Small intestine (tissue), 7 donors: ENCODE measurements at regions not wholly inside any gene's neighbourhood (a gene's known extent, or its start where the extent isn't known, plus 50 kb on each side); places are given as distances from the start of the nearest gene placed in this dataset.
"Not testable (repeated sequence)": the region's sequence is repeated elsewhere in the genome, so short reads cannot be mapped to it uniquely, and the experiment has no call there.

Experiments used
- DNase-seq, 2 donors: peaks; one replicate each; pipeline versions ENCODE4 v3.0.0 to v3.0.0-alpha.2; 2013
- FAIRE-seq: peaks from 2 replicates; lab custom pipeline; 2012; peaks lifted over from hg19 to GRCh38; lab: Jason Lieb, UNC
- H3K27ac ChIP-seq, 3 donors: one replicate each; pipeline ENCODE4 v1.5.1; 2013; ENCODE audit warnings: low read length in 2 of 3, mild to moderate bottlenecking in 2 of 3, control low read depth in 1 of 3, inconsistent platforms in 1 of 3, low read depth in 1 of 3, moderate library complexity in 1 of 3
- H3K27me3 ChIP-seq, 3 donors: one replicate each; pipeline ENCODE4 v1.6.1; 2013; ENCODE audit warnings: low read length in 3 of 3, inconsistent platforms in 1 of 3; ENCODE audit not compliant: control insufficient read depth in 3 of 3, insufficient read depth in 3 of 3
- H3K36me3 ChIP-seq, 3 donors: one replicate each; pipeline ENCODE4 v1.6.1; 2013; ENCODE audit warnings: low read length in 3 of 3, inconsistent platforms in 1 of 3, low read depth in 1 of 3, mild to moderate bottlenecking in 1 of 3, moderate library complexity in 1 of 3; ENCODE audit not compliant: control insufficient read depth in 3 of 3, insufficient read depth in 2 of 3
- H3K4me1 ChIP-seq, 3 donors: one replicate each; pipeline ENCODE4 v1.6.1; 2013; ENCODE audit warnings: low read length in 2 of 3, inconsistent platforms in 1 of 3, low read depth in 1 of 3, mild to moderate bottlenecking in 1 of 3, moderate library complexity in 1 of 3; ENCODE audit not compliant: control insufficient read depth in 3 of 3, insufficient read depth in 2 of 3
- H3K4me3 ChIP-seq, 3 donors: one replicate each; pipeline ENCODE4 v1.5.1; 2013; ENCODE audit warnings: low read length in 3 of 3, control low read depth in 1 of 3, inconsistent platforms in 1 of 3, low read depth in 1 of 3, mild to moderate bottlenecking in 1 of 3, moderate library complexity in 1 of 3
- H3K9me3 ChIP-seq, 2 donors: one replicate each; pipeline ENCODE4 v1.6.1; 2013; ENCODE audit warnings: low read depth in 1 of 2, low read length in 1 of 2; ENCODE audit not compliant: control insufficient read depth in 2 of 2, insufficient read depth in 1 of 2
- WGBS, 3 donors: extraction: QIAGEN DNeasy Blood & Tissue Kit; methylation state at CpG; one replicate each; pipeline ENCODE4 v1.1.7; 2013; 5-methylcytosine and 5-hydroxymethylcytosine counted together
- donor health status: healthy with polysubstance abuse.
- donor health status: control.
- donor health status: control.
- donor health status: Bipolar disorder and iron deficiency.
- donor health status: healthy.

GRCh38 chr12:91483471-91483985, 300.9 kb upstream of the DCN start:
- no peak for DNase-seq
- 83 to 90% (median 86%) methylated on average over 6 of the region's 6 CpGs for WGBS, 3 donors

DNA sequence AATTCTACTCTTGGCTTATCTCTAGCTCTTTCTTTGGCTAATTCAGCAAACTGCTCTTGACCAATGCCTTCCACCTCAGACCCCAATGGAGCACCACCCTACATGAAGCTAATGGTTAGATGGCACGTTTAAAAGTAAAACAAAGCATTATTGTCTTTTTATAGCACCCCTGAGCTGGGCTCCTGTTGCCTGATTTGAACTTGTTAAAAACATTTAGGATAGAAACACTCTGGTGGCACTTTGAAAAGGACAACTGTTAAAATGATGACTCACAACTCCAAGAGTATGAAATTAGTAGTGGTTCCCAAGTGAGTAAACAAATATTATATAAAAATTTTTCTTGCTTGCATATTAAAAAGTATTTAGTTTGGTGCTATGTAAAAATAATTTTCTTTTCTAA, 299.6 kb upstream of the DCN start:
- Histone ChIP-seq H3K27ac (no peak overlapping the region), H3K27me3 (no peaks in the 10 kb centered on the region), H3K36me3 (no peaks in the 10 kb centered on the region), H3K4me3 (no peak overlapping the region), H3K9me3 (peaks cover 0 to 9% of the 10 kb centered on the region in 2 donors), H3K4me1 (no peaks in the 10 kb centered on the region)
- 8 to 61% (median 31%) methylated on average over 1 of the region's 1 CpG for WGBS, 3 donors
- DNase-seq (no peak), FAIRE-seq (no peak)

More at GRCh38 chr12:91483471-91483985, 300.9 kb upstream of the DCN start:
- no peak overlapping the region for H3K4me3 ChIP-seq
- no peaks in the 10 kb centered on the region for H3K27me3 ChIP-seq
- no peaks in the 10 kb centered on the region for H3K4me1 ChIP-seq
- FAIRE-seq = no peak
- peaks cover 0 to 9% of the 10 kb centered on the region in 2 donors for H3K9me3 ChIP-seq
- no peaks in the 10 kb centered on the region for H3K36me3 ChIP-seq
- no peak overlapping the region for H3K27ac ChIP-seq

- Histone ChIP-seq H3K36me3 (no peaks in the 10 kb centered on the region), H3K4me3 (no peak overlapping the region), H3K27ac (no peak overlapping the region), H3K9me3 (no peaks in the 10 kb centered on the region), H3K4me1 (no peaks in the 10 kb centered on the region), H3K27me3 (no peaks in the 10 kb centered on the region)
- FAIRE-seq (peak; percentile 39), DNase-seq (no peak)
- WGBS, 3 donors = 71 to 85% (median 77%) methylated on average over 1 of the region's 1 CpG
Measured at GRCh38 chr12:91478500-91478899, 295.9 kb upstream of the DCN start.

DNA sequence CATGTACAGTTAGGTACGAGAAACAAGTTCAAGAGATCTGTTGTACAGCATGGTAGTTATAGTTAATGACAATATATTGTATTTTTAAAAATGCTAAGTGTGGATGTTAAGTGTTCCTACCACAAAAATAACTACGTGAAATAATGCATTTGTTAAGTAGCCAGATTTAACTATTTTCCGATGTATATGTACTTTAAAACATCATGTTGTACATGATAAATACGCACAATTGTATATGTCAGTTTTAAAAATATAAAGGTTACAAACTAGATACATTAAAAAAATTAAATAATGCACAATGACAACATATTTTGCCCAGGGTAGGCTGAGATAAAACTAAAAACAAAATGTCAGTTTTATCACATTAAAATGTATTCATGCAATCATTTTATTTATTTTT, 285.1 kb upstream of the DCN start:
- no peak overlapping the region for H3K4me3 ChIP-seq
- DNase-seq (no peak), FAIRE-seq (no peak)
- no peaks in the 10 kb centered on the region for H3K27me3 ChIP-seq
- 88 to 94% (median 91%) methylated on average over 4 of the region's 4 CpGs for WGBS, 3 donors
- peaks cover 0 to 3% of the 10 kb centered on the region in 2 donors for H3K9me3 ChIP-seq
- H3K27ac ChIP-seq = no peak overlapping the region
- H3K36me3 ChIP-seq = no peaks in the 10 kb centered on the region
- no peaks in the 10 kb centered on the region for H3K4me1 ChIP-seq

DNA sequence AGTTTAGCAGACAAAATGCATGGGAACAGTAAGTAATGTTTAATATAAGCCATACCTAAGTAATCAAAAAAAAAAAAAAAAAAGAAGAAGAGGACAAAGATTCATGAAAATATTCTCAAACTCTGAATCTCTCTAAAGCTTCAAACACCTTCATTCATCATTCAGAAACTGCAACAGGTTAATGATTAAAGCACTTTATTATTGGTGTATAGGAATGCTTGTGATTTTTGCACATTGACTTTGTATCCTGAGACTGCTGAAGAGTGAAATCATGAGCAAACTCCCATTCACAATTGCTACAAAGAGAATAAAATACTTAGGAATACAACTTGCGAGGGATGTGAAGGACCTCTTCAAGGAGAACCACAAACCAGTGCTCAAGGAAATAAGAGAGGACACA, 278.4 kb upstream of the DCN start:
- FAIRE-seq = peak; percentile 23

DNA sequence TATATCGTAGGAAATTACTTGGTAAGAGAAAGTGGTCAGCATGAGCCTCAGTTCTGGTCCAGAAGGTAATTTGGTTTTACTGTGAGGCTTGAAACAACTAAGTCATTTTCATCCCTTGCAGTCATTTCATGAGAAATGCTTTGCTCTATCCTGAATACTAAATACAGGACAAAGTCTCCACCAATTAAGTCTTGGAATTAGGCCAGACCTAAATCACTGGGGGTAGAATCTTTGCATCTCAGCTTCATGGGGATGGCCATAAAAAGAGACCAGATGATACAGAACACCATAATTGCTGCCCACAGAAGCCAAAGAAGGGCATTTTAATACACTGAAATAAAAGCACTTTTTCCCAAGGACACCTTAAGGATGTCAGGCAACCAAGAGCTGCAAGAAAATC, 277.9 kb upstream of the DCN start:
- FAIRE-seq (no peak), DNase-seq (peak; percentile 87 to 93)
- Histone ChIP-seq H3K9me3 (peaks cover 0 to 3% of the 10 kb centered on the region in 2 donors), H3K4me3 (no peak overlapping the region), H3K27ac (peak overlapping the region in 1 of 3 donors; percentile 50), H3K27me3 (no peaks in the 10 kb centered on the region), H3K36me3 (no peaks in the 10 kb centered on the region), H3K4me1 (peaks cover 0 to 5% (median 0%) of the 10 kb centered on the region in 3 donors)
- WGBS, 3 donors = 9 to 55% (median 41%) methylated on average over 1 of the region's 1 CpG

More for the DNA sequence above, 278.4 kb upstream of the DCN start:
- H3K4me1 ChIP-seq = peaks cover 0 to 5% (median 0%) of the 10 kb centered on the region in 3 donors
- no peaks in the 10 kb centered on the region for H3K36me3 ChIP-seq
- H3K27me3 ChIP-seq = no peaks in the 10 kb centered on the region
- no peak overlapping the region for H3K4me3 ChIP-seq
- H3K9me3 ChIP-seq = peaks cover 0 to 3% of the 10 kb centered on the region in 2 donors
- peak; percentile 61 to 71 for DNase-seq
- peak overlapping the region in 1 of 3 donors; percentile 50 for H3K27ac ChIP-seq
- WGBS, 3 donors = 21 to 58% (median 40%) methylated on average over 1 of the region's 1 CpG

- peaks cover 0 to 5% (median 0%) of the 10 kb centered on the region in 3 donors for H3K4me1 ChIP-seq
- H3K9me3 ChIP-seq = peaks cover 0 to 3% of the 10 kb centered on the region in 2 donors
- no peaks in the 10 kb centered on the region for H3K27me3 ChIP-seq
- DNase-seq (no peak), FAIRE-seq (no peak)
- no peak overlapping the region for H3K4me3 ChIP-seq
- no peak overlapping the region for H3K27ac ChIP-seq
- no peaks in the 10 kb centered on the region for H3K36me3 ChIP-seq
- 72 to 78% (median 72%) methylated on average over 5 of the region's 5 CpGs for WGBS, 3 donors
Measured at GRCh38 chr12:91455321-91455720, 272.7 kb upstream of the DCN start.

DNA sequence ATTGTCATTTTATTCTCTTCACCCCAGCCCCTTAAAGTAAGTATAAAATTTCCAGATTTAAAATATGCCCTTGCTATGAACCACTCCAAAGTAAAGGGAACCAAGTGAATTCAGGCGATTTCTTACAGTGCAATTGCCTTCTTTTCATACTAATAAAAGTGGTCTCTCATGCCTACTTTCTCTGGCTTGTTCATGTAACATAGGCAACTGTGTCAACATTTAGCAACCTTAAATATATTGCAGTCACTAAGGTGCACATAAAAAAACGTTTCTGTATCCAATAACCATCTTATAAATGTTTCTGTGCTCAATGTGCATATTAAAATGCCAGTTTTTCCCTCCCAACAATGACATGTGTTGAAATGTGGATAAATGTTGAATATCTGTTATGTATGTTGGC, 271.6 kb upstream of the DCN start:
- Histone ChIP-seq H3K36me3 (no peaks in the 10 kb centered on the region), H3K27me3 (no peaks in the 10 kb centered on the region), H3K4me1 (no peaks in the 10 kb centered on the region), H3K4me3 (no peak overlapping the region), H3K27ac (no peak overlapping the region), H3K9me3 (peaks cover 0 to 3% of the 10 kb centered on the region in 2 donors)
- DNase-seq (no peak), FAIRE-seq (no peak)
- 59 to 64% (median 63%) methylated on average over 2 of the region's 2 CpGs for WGBS, 3 donors

- H3K27ac ChIP-seq, H3K9me3 ChIP-seq, H3K4me3 ChIP-seq, DNase-seq, FAIRE-seq, H3K36me3 ChIP-seq, H3K4me1 ChIP-seq, H3K27me3 ChIP-seq: not testable (repeated sequence)
- no CpG with 5 or more reads among the region's 2 CpGs for whole genome bisulfite sequencing, 3 donors
Measured at GRCh38 chr12:91452464-91452863, 269.8 kb upstream of the DCN start.
